Left renal pelvis (tissue), 4 donors: ENCODE measurements at regions not wholly inside any gene's neighbourhood (a gene's known extent, or its start where the extent isn't known, plus 50 kb on each side); places are given as distances from the start of the nearest gene placed in this dataset.

Source experiments
- DNase-seq, 4 donors: peaks; one replicate each; pipeline ENCODE4 v3.0.0-alpha.2; 2013; ENCODE audit warnings: low read depth in 4 of 4, low spot score in 3 of 4

DNA sequence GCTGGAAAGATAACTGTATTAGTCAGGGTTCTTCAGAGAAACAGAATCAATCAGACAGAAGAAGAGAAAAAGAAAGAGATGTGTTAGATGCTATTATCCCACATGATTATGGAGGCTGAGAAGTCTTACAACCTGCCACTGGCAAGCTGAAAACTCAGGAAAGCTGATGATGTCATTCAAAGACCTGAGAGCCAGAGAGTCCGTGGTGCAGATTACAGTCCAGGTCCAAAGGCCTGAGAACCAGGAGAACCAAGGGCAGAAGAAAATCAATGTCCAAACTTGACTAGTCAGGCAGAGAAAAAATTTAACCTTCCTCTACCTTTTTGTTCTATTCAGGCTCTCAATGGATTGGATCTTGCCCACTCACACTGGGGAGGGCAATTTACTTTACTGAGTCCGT is 172.5 kb downstream of the QDPR start:
- no peak for DNase-seq

DNA sequence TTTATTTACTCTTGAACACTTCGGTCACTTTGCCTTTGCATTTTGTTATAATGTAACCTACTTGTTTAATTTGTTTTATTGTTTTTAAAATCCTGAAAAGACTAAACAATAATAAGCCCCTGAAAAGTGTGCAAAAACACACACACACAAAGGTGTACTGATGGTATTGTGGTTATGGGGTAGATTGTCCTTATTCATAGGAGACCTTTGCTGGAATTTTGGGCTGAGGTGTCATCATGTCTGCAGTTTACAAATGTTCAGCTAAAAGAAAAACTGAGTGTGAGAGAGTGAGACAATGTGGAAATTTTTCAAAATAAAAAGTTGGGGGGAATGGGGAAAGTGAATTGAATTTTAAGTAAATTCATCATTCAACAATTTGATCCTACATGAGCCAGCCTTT is 174.9 kb downstream of the QDPR start:
- DNase-seq = no peak

DNA sequence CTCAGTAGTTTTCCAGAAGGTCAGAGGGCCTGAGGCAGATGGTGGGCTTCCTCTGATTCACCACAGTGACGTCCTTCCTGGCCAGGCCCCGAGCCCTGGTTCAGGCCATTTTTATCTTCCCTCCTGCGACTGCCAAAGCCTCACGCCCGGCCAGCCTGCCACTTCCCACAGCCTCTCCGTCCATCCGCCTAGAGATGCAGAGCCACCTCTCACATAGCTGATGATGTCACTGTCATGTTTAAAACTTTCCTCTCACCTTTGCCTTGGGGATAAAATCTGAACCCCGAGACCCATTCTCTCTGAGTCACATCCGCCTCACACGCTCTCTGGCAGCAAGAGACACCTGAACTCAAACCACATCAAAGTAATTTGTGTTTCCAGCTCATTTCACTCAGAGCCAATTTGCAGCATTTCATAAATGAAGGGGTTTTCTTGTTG is 175.3 kb downstream of the QDPR start:
- no peak for DNase-seq

DNA sequence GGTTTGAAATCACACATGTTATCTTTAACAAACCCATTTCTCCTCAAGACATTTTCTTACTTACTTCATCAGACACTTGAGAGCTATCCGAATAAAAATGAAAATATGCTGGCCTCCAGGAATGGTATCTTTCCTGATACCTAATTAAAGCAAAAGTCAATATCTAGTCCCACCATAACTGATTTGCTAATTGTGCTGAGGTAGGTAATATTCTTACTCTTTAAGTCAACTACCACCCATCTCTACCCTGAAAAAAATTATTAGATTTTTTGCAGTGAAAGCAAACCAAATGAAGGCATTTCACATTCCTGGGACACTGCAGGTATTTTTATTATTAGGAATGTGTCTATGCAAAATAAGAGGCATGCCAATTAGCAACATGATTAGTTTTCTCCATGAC is 175.8 kb downstream of the QDPR start:
- no peak for DNase-seq

DNA sequence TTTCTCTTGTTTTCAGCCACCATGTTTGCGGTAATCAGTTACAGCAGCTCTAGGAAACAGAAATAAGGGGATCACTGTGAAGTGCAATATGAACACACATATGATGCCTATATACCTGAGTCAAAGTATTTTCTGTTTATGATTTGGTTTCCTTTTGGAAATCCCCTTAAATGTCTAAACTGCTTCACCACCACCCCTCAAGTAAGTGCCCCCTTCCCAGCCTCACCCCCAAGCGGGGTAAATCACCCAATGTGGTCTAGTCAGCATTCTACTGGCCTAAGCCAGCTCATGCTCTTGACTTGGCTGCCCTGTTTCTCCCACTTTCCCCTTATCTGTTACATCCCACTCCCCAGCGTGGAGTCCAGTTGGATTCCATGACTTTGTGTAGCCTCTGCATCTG is 176.5 kb downstream of the QDPR start:
- no peak for DNase-seq

DNA sequence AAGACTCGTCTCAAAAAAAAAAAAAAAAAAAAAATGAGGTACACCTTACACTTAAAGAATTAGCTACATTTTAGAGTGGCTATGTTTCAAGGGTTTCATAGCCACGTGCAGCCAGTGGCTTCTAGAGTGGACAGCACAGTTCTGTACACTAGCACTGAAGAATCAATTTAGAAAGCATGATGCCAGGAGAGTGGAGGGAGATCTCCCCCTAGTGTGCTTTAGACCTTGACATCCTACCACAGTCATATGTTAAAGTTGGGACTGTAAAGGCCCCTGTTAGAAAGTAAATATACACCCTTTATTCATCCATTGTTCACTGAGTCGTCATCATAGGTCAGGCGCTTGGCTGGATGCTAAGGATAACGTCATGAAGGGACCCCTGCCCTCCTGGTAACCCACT is 179.4 kb downstream of the QDPR start:
- no peak for DNase-seq

DNA sequence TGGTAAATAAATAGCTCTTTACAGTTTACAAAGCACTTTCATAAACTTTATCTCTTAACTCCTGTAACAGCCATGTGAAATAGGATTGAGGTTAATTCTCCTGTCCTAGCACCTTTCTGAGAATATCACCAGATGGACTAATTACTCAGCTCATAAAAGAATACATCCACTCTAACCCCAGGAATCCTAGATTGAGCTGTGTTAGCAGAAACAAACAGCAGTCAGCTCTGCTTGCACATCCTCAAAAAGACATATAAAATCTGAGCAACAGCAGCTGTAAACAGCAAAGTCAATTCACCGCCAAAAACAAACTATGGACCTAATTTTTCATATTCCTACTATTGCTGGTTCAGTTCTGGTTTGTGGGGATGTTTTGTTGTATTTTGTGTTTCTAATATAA is 182.8 kb downstream of the QDPR start:
- DNase-seq = no peak

DNA sequence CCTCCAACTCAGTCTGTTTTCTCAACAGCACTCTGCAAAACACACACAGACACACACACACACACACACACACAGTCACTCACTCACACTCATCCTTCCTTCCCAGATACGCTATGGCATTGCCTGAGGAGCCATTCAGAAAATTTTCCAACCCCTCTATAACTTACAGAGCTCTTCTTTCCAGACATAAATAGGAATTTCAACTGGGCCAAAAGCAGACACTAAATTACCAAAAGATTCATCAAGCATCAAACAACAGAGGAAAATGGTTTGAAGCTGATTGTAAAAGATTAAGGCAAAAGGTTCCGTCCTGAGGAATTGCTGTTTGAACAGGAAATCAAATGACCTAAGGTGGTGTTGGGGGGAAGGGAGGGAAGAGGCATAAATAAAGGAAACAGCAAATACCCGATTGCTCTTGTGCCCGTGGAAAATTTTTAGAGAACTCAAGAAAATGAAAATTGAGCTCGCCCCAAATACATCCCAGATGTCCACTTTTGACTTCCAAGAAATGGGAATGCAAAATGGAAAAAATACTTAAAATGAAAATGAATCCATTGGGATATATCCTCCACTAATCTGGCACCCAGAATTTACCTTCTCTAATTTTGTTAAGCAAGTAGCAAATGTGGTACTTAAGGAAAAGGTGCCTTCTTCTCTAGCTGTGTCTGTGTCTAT is 183.6 kb downstream of the QDPR start:
- DNase-seq = no peak

DNA sequence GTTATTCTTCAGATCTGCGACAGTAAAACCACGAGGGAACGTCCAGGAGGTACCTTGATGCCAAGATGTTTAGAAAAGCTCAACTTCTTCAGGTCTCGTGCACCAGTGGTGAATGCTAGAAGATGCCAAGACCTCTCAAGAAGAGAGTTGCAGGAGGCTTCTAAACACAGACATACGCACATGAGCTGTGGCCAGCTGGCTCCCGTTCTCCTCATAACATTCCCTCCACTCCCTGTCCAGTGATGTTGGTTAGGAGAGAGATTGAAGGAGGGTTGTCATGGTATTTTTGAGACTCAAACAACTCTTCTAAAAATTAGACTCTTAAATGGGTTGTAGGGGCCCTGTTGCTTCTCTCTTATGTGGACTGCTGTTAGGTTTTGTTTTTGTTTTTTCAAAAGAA is 184.3 kb downstream of the QDPR start:
- DNase-seq = no peak

DNA sequence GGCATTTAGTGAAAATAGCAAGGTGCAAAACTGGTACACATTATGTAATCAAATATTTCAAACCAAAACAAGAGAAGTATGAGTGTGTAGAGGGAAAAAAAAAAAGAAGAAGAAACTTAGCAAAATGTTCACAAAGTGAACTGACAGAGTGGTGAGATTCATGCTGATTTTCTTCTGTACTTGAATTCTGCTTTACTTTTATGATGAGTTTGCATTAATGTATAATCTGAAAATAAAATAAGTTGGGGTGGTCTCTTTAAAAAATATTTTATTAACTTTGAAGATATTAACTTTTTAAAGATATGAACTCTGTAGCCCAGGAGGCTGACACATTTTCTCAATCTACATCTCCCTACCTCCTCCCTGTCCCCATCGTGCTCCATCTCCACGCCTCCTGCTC is 185.1 kb downstream of the QDPR start:
- DNase-seq = no peak

DNA sequence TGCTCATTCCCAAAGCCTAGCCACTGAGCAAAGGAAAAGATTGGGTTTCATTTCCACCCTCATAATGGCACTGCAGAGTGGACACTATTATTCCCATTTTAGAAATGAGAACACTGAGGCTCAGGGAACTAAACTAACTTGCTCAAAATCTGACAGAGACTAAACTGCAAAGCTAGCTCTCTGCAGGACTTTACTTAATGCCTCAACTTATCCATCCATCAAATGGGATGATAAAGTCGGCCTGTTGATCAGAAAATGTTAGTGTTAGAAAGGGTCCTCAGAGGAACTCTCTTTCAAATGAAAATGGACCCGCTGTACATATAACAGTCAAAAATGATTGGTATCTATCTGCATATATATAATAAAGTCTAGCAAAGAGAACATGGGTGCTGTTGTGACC is 186.8 kb downstream of the QDPR start:
- DNase-seq = no peak

DNA sequence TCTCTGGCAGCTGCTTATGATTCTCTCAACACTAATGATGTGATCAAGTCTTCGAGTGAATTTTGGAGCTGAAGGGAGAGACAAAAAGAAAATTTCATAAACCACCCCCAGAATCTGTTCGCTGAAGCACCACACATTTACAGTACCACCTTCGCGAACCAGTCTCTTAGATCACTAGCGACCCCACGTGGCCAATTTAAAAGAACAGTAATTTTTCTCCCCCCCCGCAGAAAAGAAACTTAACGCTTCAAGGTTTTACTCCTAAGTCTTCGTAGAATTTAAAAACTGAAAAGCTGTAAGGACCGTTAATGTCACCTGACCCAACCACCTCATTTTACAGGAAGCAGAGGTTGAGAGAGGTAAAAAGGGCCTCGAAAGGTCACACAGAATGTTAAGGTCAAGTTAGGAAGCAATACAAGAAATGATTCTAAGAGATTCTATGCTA is 187.5 kb downstream of the QDPR start:
- peak in 2 of 4 donors; percentile 46 to 60 for DNase-seq

DNA sequence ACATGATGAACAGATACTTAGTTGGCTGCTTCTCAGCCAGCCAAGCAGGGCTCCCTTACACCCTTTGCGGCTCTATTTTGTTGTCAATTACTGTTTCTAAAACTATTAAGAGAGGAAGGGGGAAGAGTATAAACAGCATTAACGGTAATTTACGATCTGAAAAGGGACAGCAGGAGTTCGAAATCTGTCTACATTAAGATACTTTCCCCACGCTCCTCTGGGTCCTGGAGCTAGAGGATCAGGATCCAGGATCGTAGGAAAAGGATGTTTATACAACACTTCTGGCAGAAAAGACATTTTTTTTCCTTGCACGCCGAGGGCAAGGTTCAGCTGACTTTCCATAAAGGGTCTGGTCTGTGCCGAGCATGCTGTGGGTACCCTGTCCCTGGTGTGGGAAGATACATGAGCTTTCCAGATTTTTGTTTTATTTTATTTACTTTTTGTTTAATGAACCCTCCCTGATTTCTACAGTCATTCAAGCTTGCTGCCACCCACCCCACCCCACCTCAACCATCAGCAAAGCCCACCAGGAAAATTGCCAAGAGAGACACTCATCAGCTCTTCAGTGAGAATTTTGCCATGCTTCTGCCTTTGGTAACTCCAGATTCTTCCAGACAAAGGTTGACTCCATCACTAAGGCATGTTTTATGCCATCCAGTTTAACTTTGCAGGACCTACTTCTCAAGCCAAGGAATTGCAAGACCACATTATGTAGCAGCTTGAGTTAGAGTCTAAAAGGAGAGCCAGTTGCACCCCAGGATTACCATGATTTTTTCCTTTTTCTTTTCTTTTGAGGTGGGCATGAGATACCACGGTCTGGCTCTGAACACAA is 188.1 kb downstream of the QDPR start:
- peak in 2 of 4 donors; percentile 17 to 44 for DNase-seq

DNA sequence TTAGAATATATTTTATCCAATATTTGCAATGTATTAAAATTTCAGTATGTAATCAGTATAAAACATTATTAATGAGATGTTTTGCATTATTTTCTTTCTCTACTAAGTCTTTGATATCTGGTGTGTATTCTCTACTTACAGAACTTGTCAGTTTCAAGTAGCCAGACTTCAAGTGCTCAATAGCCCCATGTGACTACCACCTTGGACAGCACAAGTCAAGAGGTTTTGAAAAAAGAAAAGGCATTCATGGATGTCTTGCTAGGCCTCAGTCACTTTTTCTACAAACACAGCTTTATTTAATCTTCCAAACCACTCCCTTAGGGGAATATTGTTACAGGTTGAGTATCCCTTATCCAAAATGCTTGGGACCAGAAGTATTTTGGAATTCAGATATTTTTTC is 189.4 kb downstream of the QDPR start:
- no peak for DNase-seq

DNA sequence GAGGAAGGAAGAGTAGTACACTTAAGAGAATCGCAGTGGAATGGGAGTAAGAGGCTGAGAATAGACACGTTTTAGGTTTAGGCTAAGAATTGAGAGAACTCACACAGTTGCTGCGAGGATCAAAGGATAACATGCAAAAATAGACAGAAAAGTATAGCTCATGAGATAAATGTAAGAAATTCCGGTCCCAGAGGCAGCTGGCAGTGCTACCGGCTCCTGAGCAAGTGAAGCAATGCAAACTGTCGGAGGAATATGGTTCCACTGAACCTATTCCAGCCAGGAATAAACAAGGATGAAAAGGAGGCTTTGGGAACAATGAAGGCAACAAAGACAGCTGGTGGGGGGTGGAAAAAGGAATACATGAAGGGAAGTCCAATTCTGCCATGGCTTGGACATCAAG is 191.8 kb downstream of the QDPR start:
- no peak for DNase-seq

DNA sequence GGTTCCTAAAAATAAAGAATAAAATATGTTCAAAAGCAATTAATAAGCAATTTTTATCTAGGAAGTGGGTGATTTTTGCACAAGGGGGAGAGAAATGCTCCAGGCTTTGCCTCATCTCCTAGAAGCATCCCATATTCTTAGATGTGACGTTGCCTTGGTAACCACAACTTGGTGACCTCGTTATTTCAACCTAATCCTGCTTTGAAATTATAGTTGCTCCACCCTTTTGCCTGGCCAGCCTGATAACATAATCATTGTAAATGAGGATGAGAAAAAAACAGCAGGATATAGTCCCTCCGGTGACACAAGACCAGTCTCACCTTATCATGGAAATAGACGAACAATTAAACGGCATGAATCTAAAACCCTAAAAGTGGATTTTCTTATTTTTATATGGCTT is 194.4 kb downstream of the QDPR start:
- no peak for DNase-seq

DNA sequence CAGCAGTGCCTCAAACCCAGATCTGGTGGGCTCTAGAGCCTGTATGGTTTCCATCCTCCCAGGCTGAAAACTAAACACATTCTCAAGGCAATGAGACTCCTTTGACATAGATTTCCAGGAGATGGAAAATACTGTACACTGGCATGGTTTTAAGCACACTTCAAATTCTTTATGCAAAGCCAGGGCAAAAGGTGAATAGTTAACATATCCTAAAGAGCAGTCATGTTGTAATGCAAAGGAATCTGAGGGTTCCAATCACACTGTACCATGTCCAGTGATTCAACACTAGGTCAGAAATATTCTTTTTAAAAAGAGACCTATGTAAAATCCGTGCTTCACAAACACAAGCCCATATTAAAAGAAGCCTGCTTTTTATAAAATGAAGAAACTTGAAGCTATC is 195.3 kb downstream of the QDPR start:
- DNase-seq = no peak

DNA sequence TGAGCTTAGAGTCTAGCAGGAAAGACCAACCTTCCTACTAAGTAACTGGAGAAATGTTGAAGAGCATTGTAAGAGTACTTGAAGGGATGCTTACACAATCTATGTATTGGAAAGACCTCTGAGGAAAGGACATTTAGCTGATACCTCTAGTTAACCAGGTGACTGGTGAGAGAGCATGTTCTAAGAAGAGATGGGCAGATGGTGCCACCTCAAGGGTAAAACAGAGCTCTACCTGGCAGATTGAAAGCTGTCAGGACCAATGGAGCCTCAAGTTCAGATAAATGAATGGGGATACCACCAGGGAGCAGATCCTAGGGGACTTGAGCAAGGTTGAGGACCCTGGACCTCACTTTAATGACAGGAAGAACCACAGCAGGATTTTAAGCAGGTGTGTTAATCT is 196.4 kb downstream of the QDPR start:
- no peak for DNase-seq

DNA sequence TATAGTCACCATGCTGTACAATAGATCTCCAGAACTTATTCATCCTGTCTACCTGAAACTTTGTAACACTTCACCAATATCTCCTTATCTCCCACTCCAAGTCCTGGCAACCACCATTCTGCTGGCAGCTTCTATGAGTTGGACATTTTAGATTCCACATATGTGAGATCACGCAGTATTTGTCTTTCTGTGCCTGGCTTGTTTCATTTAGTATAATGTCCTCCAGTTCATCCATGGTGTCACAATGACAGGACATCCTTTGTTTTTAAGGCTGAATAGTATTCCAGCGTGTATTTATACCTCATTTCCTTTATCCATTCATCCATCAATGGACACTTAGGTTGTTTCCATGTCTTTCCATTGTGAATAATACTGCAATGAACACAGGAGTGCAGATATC is 198.7 kb downstream of the QDPR start:
- no peak for DNase-seq

DNA sequence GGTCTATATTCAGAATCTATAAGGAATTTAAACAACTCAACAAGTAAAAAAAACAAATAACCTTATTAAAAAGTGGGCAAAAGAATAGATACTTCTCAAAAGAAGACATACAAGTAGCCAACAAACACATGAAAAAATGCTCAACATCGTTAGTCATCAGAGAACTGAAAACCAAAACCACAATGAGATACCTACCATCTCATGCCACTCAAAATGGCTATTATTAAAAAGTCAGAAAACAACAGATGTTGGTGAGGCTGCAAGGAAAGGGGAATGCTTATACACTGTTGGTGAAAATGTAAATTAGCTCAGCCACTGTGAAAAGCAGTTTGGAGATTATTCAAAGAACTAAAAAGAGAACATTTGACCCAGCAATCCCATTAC is 201.6 kb downstream of the QDPR start:
- no peak for DNase-seq

DNA sequence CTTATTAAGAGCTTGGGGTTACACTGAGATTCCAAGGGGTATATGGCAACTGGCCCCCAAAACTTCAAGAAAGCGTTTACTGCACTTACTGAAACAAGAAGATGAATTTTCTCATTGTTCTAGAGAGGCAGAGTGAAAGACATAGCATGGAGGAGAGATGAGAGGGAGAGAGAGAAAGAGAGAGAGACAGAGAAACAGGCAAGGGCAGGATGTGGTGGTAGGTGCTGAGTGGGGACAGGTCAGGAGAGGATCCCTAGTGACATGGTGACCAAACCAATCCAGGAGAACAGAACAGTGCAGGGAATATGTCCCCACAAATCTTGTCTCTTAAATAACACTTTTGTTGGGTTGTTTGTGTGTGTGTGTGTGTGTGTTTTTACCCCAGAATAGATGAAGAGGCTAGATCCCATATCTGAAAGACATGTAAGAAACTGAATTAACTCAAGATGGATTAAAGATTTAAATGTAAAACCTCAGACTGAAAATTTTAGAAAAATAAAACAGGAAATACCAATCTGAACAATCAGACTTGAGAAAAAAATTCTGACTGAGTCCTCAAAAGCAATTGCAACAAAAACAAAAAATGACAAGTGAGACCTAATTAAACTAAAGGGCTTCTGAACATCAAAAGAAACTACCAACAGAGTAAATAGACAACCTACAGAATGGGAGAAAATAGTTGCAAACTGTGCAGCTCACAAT is 202.2 kb downstream of the QDPR start:
- no peak for DNase-seq

DNA sequence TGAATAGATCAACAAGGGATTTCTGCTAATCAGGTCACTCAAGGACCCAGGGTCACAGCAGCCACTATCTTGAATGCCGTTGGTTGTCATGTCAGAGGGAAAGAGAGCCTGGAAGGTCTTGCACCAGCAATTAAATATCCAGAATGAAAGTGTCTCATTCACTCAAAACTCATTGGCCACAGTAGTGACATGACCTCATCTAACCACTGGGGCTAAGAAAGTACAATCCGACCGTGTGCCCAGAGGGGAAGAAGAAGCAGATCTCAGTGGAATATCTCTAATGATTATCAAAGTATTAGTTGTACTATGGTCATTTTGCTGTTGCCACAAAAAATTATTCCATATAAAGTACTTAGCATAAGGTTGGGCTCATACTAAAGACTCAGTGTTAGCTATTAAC is 210.0 kb downstream of the QDPR start:
- DNase-seq = no peak
